Limb (tissue), 2 donors: ENCODE measurements at regions not wholly inside any gene's neighbourhood (a gene's known extent, or its start where the extent isn't known, plus 50 kb on each side); places are given as distances from the start of the nearest gene placed in this dataset.
"Not testable (repeated sequence)": the region's sequence is repeated elsewhere in the genome, so short reads cannot be mapped to it uniquely, and the experiment has no call there.

Experiments used
- DNase-seq, 2 donors: peaks; one replicate each; pipeline ENCODE4 v3.0.0-alpha.2; 2016; ENCODE audit errors: extremely low spot score in 2 of 2

- DNase-seq = not testable (repeated sequence)
These were observed 281.7 kb upstream of the MEF2C start for GRCh38 chr5:89164703-89165102.

GRCh38 chr5:89156226-89156625 lies 273.2 kb upstream of the MEF2C start:
- no peak for DNase-seq

DNA sequence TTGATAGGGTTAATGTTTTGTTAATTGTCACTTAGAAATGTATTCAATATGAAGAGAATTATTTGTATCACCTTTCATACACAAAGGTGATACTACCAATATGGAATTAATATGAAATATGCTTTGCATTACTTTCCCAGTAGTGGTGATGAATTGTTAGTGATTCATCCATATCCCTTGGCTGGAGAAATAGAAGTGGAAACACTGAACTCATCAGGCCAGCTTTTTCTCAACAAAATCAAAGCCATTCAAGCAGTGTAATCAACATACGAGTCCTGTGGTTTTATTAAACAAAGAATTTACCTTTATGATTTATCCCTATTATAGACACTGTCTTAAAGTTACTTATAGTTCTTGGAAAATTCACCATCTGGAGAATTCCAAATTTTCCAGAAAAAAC lies 264.0 kb upstream of the MEF2C start:
- DNase-seq = no peak

DNA sequence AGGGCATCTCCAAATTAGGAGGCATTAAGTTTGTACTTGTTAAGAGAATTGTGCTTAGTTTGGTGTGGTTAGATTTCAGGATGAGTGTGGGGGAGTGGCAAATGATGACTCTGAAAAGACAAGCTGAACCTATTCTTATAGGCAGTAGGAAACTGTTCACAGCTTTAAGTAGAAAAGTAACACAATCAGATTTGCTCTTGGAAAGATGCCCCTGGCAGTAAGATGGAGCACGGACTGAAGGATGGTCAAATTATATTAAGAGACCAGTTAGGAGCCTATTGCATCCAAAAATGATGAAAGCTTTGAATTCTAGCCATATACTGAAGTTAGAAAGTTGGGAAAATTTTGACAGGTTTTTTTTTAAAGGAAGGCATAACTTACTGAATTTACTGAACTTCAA lies 254.2 kb upstream of the MEF2C start:
- no peak for DNase-seq

GRCh38 chr5:89133975-89134374 lies 251.0 kb upstream of the MEF2C start:
- DNase-seq = no peak

DNA sequence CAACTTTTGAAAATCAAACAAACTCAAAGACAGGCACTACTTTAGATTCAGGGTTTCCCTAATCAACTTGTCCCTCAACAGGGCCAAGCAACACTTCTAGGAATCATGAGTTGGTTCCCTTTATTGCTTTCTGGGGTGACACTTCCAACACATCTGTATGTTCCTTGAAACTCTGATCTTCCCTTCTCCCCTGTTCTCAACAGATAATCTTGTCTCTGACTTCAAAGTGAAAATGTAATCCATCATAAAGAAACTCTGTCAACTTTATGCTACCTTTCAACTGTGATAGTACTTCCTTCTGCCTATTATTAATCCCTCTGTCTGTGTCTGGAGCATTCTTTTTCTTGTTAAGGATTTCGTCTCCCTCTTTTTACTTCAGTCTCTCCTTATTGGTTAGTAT lies 250.1 kb upstream of the MEF2C start:
- no peak for DNase-seq

- DNase-seq = no peak
These were observed 247.9 kb upstream of the MEF2C start for GRCh38 chr5:89130851-89131250.

DNA sequence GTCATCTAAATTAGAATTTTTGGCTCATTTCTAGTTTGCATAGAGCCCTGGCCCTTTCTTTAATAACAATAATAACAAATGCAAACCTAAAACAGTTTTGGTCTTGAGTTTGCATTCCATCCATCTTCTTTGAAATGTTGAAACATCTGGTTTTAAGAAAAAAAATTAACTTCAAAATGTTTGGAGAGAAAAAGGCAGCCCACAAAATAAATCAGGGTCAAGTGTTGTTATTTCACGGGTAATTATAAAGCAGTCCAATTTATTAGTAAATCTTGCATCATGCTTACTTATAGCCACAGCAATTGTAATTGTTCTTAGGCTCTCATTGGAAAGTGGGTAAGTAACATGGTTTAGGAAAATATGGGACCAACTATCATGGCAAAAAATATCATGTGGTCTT lies 247.0 kb upstream of the MEF2C start:
- no peak for DNase-seq

GRCh38 chr5:89128906-89129625 lies 246.1 kb upstream of the MEF2C start:
- DNase-seq = no peak

GRCh38 chr5:89128092-89128491 lies 245.1 kb upstream of the MEF2C start:
- DNase-seq = no peak

- no peak for DNase-seq
These were observed 244.2 kb upstream of the MEF2C start for GRCh38 chr5:89127191-89127590.

GRCh38 chr5:89125372-89125771 lies 242.4 kb upstream of the MEF2C start:
- no peak for DNase-seq

GRCh38 chr5:89123581-89123980 lies 240.6 kb upstream of the MEF2C start:
- no peak for DNase-seq

GRCh38 chr5:89120719-89121118 lies 237.7 kb upstream of the MEF2C start:
- DNase-seq = no peak

GRCh38 chr5:89117124-89117644 lies 234.2 kb upstream of the MEF2C start:
- no peak for DNase-seq

GRCh38 chr5:89110916-89111646 lies 228.1 kb upstream of the MEF2C start:
- no peak for DNase-seq

DNA sequence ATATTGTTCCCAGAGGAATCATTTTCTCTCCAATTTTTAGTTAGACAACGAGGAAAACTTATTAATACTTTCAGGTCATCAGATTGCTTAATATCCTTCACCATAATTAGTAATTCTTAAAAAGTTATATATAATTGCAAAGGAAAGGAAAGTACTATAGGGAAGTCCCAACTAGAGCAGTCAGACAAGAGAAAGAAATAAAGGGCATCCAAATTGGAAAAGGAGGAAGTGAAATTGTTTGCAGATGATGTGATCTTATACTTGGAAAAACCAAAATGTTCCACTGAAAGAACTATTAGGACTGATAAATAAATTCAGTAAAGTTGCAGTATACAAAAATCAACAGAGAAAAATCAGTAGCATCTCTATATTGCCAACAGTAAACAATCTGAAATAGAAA lies 223.5 kb upstream of the MEF2C start:
- no peak for DNase-seq

DNA sequence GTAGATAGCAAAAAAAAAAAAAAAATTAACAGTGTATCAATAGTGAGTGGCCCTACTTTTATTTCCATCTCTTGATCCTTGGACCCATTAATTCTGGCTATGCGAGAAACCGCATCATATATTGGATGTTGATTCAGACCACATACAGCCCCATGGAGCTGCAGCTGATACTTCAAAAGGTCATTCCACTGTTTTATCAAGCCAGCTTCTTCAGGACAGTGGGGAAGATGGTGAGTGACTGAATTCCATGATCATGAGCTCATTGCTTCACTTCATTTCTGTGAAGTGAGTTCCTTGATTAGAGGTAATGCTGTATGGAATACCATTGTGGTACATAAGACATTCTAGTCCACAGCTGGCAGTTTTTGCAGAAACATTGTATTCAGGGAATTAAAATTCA lies 222.9 kb upstream of the MEF2C start:
- no peak for DNase-seq

DNA sequence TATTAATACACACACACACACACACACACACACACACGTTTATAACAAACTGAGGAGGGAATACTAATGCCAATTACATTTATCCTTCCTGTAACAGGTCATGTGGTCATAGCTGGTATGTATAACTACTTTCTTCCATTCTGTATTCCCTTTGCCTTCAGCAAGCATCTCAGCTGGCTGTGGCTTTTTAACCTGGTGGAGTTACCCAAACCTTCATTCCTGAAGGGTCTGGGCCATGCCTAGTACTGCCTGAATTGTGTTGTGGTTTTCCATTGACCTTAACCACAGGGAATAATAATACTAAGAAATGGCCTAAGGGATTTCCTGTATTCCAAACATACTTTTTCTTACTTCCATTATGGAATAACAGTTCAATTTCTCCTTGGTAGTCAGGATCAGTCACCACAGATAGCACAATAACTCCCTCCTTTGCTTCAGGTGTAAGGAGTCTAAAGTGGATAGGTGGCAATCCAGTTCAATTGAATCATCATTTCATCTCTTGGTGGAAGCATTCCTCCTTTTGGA lies 222.2 kb upstream of the MEF2C start:
- DNase-seq = no peak

DNA sequence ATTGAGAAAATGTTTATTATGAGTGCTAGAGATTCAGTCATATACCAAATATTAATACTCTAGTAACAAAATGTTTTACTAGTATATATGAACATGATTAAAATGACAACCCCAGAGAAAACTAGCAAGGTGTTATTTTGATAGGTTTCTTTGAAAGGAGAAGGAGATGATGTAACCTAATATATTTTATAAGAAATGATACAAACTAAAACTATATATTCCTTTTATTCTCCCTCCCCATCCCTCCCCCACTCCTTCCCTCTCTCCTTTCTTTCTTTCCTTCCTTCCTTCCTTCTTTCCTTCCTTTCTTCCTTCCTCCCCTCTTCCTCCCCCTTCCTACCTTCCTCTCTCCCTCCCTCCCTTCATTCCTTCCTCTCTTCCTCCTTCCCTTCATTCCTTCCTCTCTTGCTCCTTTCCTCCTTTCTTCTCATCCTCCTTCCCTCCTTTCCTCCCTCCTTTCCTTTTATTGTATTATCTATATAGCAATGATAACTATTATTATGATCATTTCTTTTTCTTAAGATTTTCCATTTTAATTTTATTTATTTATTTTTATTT lies 215.3 kb upstream of the MEF2C start:
- DNase-seq = no peak

GRCh38 chr5:89097103-89097502 lies 214.1 kb upstream of the MEF2C start:
- DNase-seq = no peak

GRCh38 chr5:89095341-89095740 lies 212.4 kb upstream of the MEF2C start:
- DNase-seq = no peak
